Right lobe of liver (tissue), 6 donors: ENCODE measurements at regions not wholly inside any gene's neighbourhood (a gene's known extent, or its start where the extent isn't known, plus 50 kb on each side); places are given as distances from the start of the nearest gene placed in this dataset.

ENCODE experiments used
- ATAC-seq, 4 donors: fragments of 200-7000 bp; cut with Tn5 transposase; one replicate each; pipeline ENCODE4 v1.9.1; 2020; ENCODE audit warnings: mild to moderate bottlenecking in 4 of 4, moderate library complexity in 4 of 4
- DNase-seq, 3 donors: peaks; one replicate each; pipeline ENCODE4 v3.0.0-alpha.2; 2020
- H3K27ac ChIP-seq, 3 donors: fragments of 200-600 bp; one replicate each; pipeline ENCODE4 v1.8.0; 2022
- H3K27me3 ChIP-seq, 2 donors: fragments of 200-600 bp; one replicate each; pipeline ENCODE4 v1.8.0; 2022
- H3K36me3 ChIP-seq, 4 donors: fragments of 200-600 bp; sonication (generic) in 1 of 4; one replicate each; pipeline versions ENCODE4 v1.5.1 to v1.8.0; 2017 to 2022; ENCODE audit warnings: control low read depth in 1 of 4
- H3K4me1 ChIP-seq, 4 donors: fragments of 200-600 bp; sonication (generic) in 1 of 4; one replicate each; pipeline versions ENCODE4 v1.5.1 to v1.8.0; 2017 to 2022; ENCODE audit warnings: control low read depth in 1 of 4
- H3K4me3 ChIP-seq, 3 donors: fragments of 200-600 bp; one replicate each; pipeline ENCODE4 v1.8.0; 2022
- H3K9me3 ChIP-seq, 4 donors: fragments of 200-600 bp; sonication (generic) in 1 of 4; one replicate each; pipeline versions ENCODE4 v1.5.1 to v1.8.0; 2017 to 2022; ENCODE audit warnings: control low read depth in 1 of 4
- POLR2A ChIP-seq: fragments of 450-650 bp; IDR thresholded peaks from one replicate; pipeline ENCODE4 v1.6.1; 2017; ENCODE audit warnings: antibody characterized with exemption, mild to moderate bottlenecking
- WGBS: methylation state at CpG from one replicate; pipeline ENCODE4 v1.1.6; 2018; ENCODE audit warnings: low coverage, low lambda C conversion rate; ENCODE audit not compliant: insufficient coverage; ENCODE audit errors: missing lambda C conversion rate; 5-methylcytosine and 5-hydroxymethylcytosine counted together
- intact Hi-C, 2 donors: fragments of 100-400 bp; cut with DNase I; formaldehyde crosslinking; loops; one replicate each; pipeline versions ENCODE4 v1.11.2 to v1.14.1; 2022
- TF ChIP-seq, protein P1 (sequence below), 4 donors: fragments of 200-600 bp in 3 of 4; fragments of 450-650 bp in 1 of 4; IDR thresholded peaks; one replicate each; pipeline versions ENCODE4 v1.5.1 to v1.8.0; 2016 to 2022; ENCODE audit warnings: antibody characterized with exemption in 4 of 4, mild to moderate bottlenecking in 2 of 4
- donor health status: DM: no; HTN: yes; CAD: no.
- donor health status: DM: no; HTN: no; CAD: no.
- donor health status: DM: no; HTN: no; CAD: no.
- donor health status: DM: no; HTN: yes; CAD: no.
- donor health status: DM: no; HTN: yes; CAD: no.

DNA sequence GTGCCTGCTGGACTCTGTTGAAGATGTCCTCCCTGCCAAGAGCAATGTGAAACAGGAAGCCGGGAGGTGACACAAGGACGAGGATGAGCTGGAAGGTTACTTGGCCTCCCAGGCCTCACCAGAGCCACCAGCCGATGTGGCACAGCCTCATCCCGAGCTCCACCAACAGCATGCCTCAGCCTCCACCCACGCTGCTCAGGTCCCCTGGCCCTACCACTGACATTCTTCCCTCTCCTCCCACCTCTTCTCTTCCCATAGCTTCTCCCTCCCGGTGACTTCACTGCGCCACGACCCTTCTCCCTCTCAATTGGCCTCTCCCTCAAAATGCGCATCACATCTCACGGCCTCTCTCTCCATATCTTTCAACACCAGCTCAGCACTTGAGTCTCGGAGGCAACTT, 249.9 kb downstream of the SKAP2 start:
- H3K27ac ChIP-seq: no peak overlapping the region
- H3K4me1 ChIP-seq: no peaks in the 10 kb centered on the region
- TF ChIP-seq, protein P1, sequence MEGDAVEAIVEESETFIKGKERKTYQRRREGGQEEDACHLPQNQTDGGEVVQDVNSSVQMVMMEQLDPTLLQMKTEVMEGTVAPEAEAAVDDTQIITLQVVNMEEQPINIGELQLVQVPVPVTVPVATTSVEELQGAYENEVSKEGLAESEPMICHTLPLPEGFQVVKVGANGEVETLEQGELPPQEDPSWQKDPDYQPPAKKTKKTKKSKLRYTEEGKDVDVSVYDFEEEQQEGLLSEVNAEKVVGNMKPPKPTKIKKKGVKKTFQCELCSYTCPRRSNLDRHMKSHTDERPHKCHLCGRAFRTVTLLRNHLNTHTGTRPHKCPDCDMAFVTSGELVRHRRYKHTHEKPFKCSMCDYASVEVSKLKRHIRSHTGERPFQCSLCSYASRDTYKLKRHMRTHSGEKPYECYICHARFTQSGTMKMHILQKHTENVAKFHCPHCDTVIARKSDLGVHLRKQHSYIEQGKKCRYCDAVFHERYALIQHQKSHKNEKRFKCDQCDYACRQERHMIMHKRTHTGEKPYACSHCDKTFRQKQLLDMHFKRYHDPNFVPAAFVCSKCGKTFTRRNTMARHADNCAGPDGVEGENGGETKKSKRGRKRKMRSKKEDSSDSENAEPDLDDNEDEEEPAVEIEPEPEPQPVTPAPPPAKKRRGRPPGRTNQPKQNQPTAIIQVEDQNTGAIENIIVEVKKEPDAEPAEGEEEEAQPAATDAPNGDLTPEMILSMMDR (IDR thresholded peaks at IDR 0.05): no peak
- no peak for TF ChIP-seq POLR2A
- no peaks in the 10 kb centered on the region for H3K9me3 ChIP-seq
- H3K36me3 ChIP-seq: no peaks in the 10 kb centered on the region
- no peaks in the 10 kb centered on the region for H3K27me3 ChIP-seq
- ATAC-seq (no peak), DNase-seq (no peak)
- no peak overlapping the region for H3K4me3 ChIP-seq
- WGBS: 89% methylated on average over 6 of the region's 11 CpGs
- intact Hi-C loops: no loop called here

- Histone ChIP-seq H3K4me3 (no peak overlapping the region), H3K9me3 (no peaks in the 10 kb centered on the region), H3K36me3 (no peaks in the 10 kb centered on the region), H3K27me3 (no peaks in the 10 kb centered on the region), H3K4me1 (no peaks in the 10 kb centered on the region), H3K27ac (no peak overlapping the region)
- ATAC-seq (no peak), DNase-seq (no peak)
- 89% methylated on average over 7 of the region's 7 CpGs for WGBS
- no peak for TF ChIP-seq POLR2A
- TF ChIP-seq, protein P1 (IDR thresholded peaks at IDR 0.05): no peak
- intact Hi-C loops: no loop called here
These were observed 248.2 kb downstream of the SKAP2 start for GRCh38 chr7:26616235-26616634.

DNA sequence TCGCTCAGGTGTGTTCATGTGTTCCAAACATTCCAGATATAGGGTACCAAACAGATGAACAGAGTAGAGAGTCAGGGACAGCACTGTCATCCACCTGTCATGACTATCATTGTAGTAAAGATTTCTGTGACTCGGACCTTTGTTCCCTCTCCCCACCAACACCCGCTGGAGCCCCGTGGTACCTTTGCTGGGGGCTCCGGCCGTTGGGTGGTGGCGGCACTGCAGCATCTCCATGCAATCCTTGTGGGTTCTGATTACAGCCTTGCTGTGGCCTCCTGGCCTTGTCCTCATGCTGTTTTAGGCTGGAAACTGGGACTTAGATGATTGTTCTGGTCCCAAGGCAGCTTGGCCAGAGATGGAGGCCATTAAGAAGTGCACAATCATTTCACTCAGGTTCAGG, 247.3 kb downstream of the SKAP2 start:
- no peaks in the 10 kb centered on the region for H3K27me3 ChIP-seq
- TF ChIP-seq POLR2A: no peak
- TF ChIP-seq, protein P1 (IDR thresholded peaks at IDR 0.05): no peak
- H3K4me3 ChIP-seq: no peak overlapping the region
- no peaks in the 10 kb centered on the region for H3K36me3 ChIP-seq
- intact Hi-C loops: no loop called here
- no peaks in the 10 kb centered on the region for H3K4me1 ChIP-seq
- no peak overlapping the region for H3K27ac ChIP-seq
- no peaks in the 10 kb centered on the region for H3K9me3 ChIP-seq
- 100% methylated on average over 1 of the region's 7 CpGs for WGBS
- ATAC-seq (no peak), DNase-seq (no peak)
